ENCODE measurements at regions not wholly inside any gene's neighbourhood (a gene's known extent, or its start where the extent isn't known, plus 50 kb on each side); places are given as distances from the start of the nearest gene placed in this dataset.

DNA sequence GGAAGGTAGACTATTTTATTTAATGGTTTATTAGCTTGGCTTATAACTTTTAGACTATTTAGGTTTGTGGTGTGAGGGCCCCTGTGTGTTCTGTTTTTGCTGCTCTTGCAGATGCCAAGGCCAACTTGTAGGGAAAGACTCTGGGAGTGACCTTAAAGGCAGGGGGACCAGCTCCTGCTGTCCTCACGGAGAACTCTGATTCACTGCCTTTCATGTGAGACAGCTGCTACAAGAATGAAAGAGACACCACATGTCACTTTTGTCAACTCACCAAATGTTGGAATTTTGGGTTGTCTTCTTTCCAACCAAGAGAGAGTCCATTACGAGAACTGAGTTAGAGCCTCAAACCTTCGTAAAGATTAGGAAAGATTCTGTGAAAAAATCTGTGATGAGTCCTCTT lies 258.3 kb upstream of the ADAMTSL1 start:
- TF ChIP-seq EZH2 (IDR thresholded peaks at IDR 0.05; ENCODE audit: low read length, missing control alignments) (no peak), CTCF (conservative IDR thresholded peaks at IDR 0.05 in 1 of 2, IDR thresholded peaks at IDR 0.05 in 1 of 2; ENCODE audit: low read depth in 1 of 2, low read length in 2 of 2) (no peak)
